Cardiac fibroblast (primary cell): ENCODE measurements at regions not wholly inside any gene's neighbourhood (a gene's known extent, or its start where the extent isn't known, plus 50 kb on each side); places are given as distances from the start of the nearest gene placed in this dataset.

Experiments
- DNase-seq, 2 donors: peaks; one replicate each; pipeline versions ENCODE4 v3.0.0 to v3.0.0-alpha.2; 2010; ENCODE audit warnings: low read depth in 2 of 2
- H3K4me3 ChIP-seq, 2 donors: replicated peaks in 1 of 2; 1 replicate in 1 of 2; 2 replicates in 1 of 2; pipeline ENCODE4 v1.5.1; 2011; ENCODE audit warnings: low read depth in 2 of 2, low read length in 2 of 2, mild to moderate bottlenecking in 2 of 2, moderate library complexity in 1 of 2
- TF ChIP-seq, protein P1 (sequence below): IDR thresholded peaks from one replicate; pipeline ENCODE4 v1.5.1; 2011; ENCODE audit warnings: low read depth, mild to moderate bottlenecking, low read length, inconsistent platforms

DNA sequence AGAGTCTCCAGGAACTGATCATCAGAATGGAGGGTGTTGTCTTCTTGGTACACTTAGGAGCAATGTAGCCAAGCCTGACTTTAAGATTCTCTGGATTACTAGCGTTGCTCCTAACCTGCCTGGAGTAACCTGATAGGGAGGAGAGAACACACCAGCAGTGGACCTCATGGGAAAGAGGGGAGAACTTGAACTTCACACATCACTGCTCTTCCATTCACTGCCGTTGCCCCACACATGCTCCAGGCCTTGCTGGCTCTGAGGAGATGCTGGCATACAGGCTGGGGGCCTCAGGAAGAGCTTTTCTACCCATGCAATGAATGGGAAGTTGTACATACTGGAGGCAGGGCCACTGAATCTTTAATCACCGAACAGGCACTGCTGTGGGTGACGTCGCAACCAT lies 60.3 kb upstream of the ADAMTS16 start:
- H3K4me3 ChIP-seq = no peak overlapping the region
- TF ChIP-seq, protein P1, sequence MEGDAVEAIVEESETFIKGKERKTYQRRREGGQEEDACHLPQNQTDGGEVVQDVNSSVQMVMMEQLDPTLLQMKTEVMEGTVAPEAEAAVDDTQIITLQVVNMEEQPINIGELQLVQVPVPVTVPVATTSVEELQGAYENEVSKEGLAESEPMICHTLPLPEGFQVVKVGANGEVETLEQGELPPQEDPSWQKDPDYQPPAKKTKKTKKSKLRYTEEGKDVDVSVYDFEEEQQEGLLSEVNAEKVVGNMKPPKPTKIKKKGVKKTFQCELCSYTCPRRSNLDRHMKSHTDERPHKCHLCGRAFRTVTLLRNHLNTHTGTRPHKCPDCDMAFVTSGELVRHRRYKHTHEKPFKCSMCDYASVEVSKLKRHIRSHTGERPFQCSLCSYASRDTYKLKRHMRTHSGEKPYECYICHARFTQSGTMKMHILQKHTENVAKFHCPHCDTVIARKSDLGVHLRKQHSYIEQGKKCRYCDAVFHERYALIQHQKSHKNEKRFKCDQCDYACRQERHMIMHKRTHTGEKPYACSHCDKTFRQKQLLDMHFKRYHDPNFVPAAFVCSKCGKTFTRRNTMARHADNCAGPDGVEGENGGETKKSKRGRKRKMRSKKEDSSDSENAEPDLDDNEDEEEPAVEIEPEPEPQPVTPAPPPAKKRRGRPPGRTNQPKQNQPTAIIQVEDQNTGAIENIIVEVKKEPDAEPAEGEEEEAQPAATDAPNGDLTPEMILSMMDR = no peak
- DNase-seq = no peak

DNA sequence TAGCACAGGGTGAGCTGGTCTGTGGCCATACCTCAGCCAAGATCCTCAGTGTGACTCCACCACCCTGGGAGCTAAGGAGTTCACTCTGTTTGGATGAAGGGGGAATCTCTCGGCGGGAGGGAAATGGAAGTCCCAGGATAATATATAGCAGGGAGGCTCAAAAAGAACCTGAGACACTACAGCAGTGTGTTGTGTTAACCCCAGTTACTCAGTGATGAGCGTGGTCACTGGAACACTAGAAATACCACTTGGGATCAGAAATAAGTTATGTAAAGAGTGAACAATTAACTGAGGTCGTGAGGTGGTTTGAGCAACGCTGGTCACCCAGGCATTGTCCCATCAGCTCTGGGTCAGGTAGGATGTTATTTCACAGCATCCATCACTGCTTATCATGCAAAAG lies 59.3 kb upstream of the ADAMTS16 start:
- TF ChIP-seq, protein P1 = no peak
- DNase-seq = no peak
- H3K4me3 ChIP-seq = no peak overlapping the region

DNA sequence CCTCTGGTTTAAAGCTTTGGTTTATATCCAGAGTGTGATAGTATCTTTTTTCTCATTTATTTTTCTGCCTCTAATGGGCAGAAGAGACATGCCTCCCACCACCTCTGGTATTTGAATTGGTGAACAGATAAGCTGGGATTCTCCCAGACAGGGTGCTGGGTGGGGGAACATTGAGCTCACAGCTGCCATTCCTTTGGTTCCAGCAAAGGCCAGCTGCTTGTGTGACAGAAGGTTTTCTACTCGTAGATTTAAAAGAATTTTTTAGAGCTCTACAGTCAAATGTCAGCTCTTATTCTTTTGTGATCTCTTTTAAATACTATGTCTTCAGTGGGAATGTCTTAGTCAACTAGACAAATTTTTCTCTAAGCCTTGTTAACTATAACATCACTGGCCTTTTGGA lies 54.7 kb upstream of the ADAMTS16 start:
- no peak overlapping the region for H3K4me3 ChIP-seq
- TF ChIP-seq, protein P1 = no peak
- DNase-seq = no peak

DNA sequence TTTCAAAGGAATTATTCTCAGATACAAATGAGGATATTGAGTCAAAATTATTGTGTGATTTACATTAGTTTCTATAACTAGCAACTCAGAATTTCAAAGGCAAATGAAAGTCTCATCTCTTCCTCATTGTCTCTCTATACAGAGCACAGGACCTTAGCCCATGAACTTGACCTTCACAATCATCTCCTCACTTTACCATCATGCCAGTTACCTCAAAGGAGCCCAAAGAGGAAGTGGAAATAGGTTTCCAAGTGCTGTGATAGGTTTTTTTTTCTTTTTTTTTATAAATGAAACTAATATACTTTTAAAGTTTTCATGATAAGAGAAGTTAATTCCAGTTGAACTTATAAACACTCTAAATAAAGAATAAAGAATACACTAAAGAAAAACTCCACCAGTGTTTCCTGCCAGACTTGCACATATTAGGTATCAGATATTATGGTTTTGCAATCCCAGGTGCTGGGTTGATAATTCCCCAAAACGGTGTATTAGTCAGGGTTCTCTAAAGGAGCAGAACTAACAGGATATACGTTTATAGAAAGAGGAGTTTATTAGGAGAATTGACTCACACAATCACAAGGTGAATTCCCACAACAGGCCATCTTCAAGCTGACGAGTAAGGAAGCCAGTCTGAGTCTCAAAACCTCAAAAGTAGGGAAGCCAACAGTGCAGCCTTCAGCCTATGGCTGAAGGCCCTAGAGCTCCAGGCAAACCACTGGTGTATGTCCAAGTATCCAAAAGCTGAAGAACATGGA lies 50.1 kb upstream of the ADAMTS16 start:
- H3K4me3 ChIP-seq = no peak overlapping the region
- TF ChIP-seq, protein P1 = no peak
- DNase-seq = no peak
